GM10248 (cell line): ENCODE measurements at regions not wholly inside any gene's neighbourhood (a gene's known extent, or its start where the extent isn't known, plus 50 kb on each side); places are given as distances from the start of the nearest gene placed in this dataset.

Experiments used
- CTCF ChIA-PET: fragments of 300-600 bp; sonication (Branson Sonifier 250); formaldehyde crosslinking; extraction: SDS; loops from one replicate; lab custom pipeline; 2021; ENCODE audit warnings: antibody characterized with exemption; lab: Yijun Ruan, JAX
- POLR2A ChIA-PET: fragments of 350-650 bp; sonication (Branson Sonifier 250); formaldehyde crosslinking; extraction: SDS; loops from one replicate; lab custom pipeline; 2020; ENCODE audit warnings: antibody characterized with exemption; lab: Yijun Ruan, JAX
- DNase-seq: peaks from one replicate; pipeline ENCODE4 v3.0.0; 2012; ENCODE audit errors: extremely low spot score
- CTCF ChIP-seq: IDR thresholded peaks from 2 replicates; pipeline ENCODE4 v1.5.1; 2012; ENCODE audit warnings: mild to moderate bottlenecking, low read depth; ENCODE audit errors: extremely low read depth, missing control alignments, control extremely low read depth

DNA sequence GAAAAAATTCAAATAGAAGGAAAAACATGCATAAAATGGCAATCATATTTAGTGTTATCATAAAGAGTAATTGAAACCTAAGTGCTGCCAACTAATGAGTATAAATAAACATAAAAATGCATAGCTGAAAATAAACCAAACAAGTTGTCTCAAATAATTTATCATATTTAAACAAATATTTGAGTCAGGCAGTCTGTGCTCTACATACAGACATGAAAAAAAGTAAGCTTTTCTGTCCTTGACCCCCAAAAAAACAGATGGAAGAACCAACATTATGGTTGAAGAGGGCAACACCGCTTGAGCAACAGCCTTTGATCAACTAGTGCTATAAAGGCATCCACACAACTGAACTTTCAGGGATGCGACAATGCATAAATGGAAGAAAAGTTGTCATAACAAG is 735.1 kb upstream of the MIR17HG start:
- TF ChIP-seq CTCF = no peak
- CTCF ChIA-PET = interaction anchor here (0.7 to 1.6 kb wide), 3 partner anchors 10 to 45 kb away, joined by 3 to 4 read pairs (median 4); no protein-coding TSS in a partner anchor
- POLR2A ChIA-PET = no interaction called here
- DNase-seq = no peak

GRCh38 chr13:90613076-90613795 is 734.3 kb upstream of the MIR17HG start:
- no peak for DNase-seq
- no peak for TF ChIP-seq CTCF
- CTCF ChIA-PET = interaction anchor here (0.7 kb wide), 1 partner anchor 46 kb away, joined by 3 read pairs; no protein-coding TSS in a partner anchor
- POLR2A ChIA-PET = no interaction called here

GRCh38 chr13:90615236-90615635 is 732.3 kb upstream of the MIR17HG start:
- ChIA-PET POLR2A (no interaction called here), CTCF (no interaction called here)
- no peak for TF ChIP-seq CTCF
- DNase-seq = no peak

- no peak for TF ChIP-seq CTCF
- ChIA-PET POLR2A (no interaction called here), CTCF (no interaction called here)
- DNase-seq = no peak
These were observed 731.7 kb upstream of the MIR17HG start for GRCh38 chr13:90615767-90616166.

GRCh38 chr13:90618133-90618532 is 729.4 kb upstream of the MIR17HG start:
- no peak for DNase-seq
- POLR2A ChIA-PET = no interaction called here
- CTCF ChIA-PET = no interaction called here
- TF ChIP-seq CTCF = no peak

GRCh38 chr13:90622541-90622940 is 724.9 kb upstream of the MIR17HG start:
- CTCF ChIA-PET = interaction anchor here (1.6 kb wide), 1 partner anchor 10 kb away, joined by 4 read pairs; no protein-coding TSS in a partner anchor
- no peak for TF ChIP-seq CTCF
- POLR2A ChIA-PET = no interaction called here
- DNase-seq = no peak
